ENCODE measurements at regions not wholly inside any gene's neighbourhood (a gene's known extent, or its start where the extent isn't known, plus 50 kb on each side); places are given as distances from the start of the nearest gene placed in this dataset.

DNA sequence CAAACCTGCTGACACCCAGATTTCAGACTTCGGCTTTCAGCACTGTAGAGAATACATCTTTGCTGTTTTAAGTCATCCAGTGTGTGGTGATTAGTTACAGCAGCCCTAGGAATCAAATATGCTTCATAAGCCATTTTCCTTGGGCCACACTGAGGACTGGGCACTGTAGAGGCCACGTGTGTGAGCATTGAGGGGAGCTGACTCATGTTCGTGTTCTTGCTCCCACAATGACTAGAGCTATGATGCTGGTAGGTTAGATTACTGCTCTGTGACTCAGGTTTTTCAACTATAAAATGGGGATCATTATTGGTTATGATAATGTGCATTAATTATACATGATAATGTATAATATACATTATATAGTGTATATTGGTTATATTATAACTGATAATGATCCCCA lies 96.5 kb upstream of the PALM2AKAP2 start:
- DNase-seq, result no peak

DNA sequence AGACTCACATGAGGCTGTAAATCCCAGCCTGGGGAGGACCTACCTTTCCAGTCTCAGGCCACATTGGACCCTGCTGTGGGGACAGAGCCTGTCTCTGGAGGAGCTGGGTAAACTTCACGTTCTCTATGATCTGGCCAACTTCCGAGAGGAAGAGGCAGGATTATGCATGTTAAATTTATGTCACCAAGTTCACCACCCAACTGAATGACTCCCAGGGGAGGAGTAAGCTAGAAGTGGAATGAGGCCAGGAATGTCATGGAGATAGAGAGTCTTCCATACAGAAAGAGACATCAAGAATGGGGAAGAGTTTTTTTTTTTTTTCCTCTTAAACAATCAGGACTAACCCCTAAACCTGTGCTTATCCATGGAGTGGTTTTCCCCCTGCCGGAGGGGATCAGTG lies 90.3 kb upstream of the PALM2AKAP2 start:
- no peak for DNase-seq

DNA sequence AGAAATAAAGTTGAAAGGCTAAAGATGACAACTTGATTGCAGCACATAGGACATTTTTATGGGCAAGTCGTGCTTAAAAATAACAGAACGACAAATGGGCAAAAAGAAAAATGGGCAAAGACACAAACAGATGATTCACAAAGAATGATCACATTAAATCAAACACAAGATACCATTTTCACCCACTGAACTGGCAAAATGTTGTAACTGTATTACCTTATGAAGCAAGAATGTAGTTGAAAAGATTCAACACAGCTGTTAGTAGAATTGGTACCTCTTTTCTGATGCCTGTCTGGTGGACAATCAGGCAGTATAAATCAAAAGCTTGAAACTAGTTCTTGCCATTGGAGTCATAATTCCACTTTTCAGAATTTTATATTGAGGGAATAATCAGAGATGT lies 81.0 kb upstream of the PALM2AKAP2 start:
- DNase-seq, result no peak

DNA sequence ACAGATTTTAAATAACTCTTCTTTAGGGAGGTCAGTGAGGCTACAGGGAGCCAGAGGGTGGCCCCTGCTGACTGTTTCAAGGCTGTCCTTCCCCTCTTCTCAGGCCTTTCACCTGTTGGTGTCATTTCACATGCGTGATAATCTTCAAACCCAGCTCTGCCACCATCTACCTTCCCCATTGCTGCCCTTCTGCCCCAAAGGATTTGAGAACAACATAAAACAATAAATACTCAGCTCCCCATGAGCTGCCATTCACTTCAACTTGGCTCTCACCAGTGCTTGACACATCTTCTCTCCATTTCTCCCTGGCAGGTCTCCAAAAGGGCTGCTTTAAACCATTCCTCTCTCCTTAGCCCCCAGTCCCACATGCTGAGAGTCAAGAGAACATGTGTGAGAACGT lies 75.5 kb upstream of the PALM2AKAP2 start:
- no peak for DNase-seq

DNA sequence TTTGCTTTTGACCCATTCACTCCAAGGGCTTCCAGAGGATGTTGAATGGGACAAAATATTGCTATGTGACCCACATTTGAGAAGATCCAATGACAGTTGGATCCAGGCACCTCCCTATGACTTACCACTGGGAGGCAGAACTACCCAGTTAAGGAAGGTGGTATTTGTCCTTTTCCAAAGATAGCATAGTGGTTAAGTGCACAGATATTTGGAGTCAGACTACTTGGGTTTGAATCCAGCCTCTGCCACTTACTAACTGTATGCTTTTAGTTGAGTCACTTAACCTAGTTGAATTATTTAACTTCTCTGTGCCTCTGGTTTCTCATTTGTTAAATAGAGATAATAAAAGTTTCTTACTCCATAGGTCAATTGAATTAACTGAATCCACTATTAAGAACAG lies 74.5 kb upstream of the PALM2AKAP2 start:
- no peak for DNase-seq

DNA sequence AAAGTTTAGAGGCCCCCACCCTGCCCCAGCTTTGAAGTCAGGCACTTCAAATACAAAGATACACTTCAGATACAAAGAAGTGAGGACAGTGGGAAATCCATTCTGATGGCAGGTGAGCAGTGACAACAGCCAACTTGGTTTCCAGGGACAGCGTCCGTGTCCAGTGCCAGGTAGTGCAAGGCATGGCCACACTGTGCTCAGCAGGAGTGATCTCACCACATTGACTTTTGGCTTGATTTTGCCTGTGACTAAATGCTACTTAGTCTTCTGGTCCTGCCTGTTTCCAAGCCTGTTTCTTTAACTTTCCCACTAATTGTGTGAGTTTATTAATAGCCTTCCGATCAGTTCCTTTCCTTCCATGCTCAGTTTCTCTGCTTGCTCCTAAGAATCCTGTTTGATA lies 72.6 kb upstream of the PALM2AKAP2 start:
- no peak for DNase-seq

DNA sequence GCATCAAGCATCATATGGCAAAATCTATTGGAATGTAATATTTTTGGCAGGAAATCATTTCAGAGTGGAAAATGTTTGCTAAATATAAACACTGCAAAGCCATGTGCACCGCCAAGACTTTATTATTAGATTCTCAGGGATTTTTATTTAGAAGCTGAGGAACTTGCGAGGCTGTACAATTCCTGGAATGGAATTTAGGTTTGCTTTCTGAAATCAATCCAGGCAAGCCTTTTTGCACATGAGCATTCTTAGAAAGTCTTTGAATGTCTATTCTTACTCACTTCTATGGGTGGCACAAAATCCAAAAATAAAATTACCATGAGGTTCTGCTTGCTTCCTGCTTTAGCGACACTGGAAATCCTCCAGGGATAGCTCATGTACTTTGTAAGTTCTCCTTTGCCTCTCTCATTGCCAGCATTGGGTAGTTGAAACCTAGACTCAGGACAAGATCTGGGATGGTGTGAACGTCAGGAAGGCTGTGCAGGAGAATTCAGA lies 71.5 kb upstream of the PALM2AKAP2 start:
- no peak for DNase-seq

DNA sequence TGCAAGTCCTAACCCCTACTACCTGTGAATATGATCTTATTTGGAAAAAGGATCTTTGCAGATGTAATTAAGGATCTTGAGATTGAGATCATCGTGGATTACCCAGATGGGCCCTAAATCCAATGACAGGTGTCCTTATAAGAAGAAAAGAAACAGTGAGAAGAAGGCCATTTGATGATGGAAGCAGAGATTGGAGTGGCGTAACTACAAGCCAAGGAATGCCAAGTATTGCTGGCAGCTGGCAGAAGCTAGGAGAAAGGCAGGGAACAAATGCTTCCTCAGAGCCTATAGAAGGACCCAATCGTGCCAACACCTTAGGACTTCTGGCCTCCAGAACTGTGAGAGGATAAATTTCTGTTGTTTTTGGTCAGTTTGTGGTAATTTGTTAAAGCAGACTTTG lies 70.1 kb upstream of the PALM2AKAP2 start:
- DNase-seq, result no peak

DNA sequence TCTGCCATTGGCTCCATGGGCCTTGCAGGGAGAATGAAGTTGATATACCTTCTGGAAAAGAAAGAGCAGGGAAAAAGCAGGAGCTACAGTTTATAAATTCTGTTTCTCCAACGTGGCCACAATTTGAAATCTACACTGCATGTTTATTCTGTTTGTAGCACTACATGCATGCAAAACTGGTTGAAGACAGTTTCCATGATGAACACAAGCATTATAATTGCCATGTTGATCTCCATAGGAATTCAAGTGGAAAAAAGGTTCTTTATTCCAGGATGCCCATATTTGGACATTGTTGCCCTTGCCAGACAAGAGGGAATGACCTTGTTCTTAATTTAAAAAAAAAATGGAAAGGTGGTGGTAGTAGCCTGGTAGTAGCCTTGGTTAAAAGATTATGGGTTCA lies 69.2 kb upstream of the PALM2AKAP2 start:
- no peak for DNase-seq

DNA sequence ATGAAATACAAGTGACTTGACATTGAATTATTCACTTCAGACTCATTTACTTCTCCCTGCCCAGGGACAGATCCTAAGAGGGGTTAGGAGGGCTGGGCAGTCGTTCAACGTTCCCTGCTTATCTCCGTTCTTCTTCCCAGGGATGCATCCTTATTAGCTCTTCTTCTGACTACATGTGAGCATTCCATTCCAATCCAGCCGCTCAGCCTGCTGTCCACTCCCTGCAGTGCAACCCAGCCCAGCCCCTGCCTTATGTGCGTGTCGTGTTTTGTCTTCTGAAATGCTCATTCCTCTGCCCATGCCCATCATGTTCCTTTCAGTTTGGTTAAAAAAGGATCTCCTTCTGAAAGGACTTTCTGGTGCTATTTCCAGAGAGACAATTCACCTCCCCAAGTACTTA lies 64.7 kb upstream of the PALM2AKAP2 start:
- DNase-seq, result no peak

DNA sequence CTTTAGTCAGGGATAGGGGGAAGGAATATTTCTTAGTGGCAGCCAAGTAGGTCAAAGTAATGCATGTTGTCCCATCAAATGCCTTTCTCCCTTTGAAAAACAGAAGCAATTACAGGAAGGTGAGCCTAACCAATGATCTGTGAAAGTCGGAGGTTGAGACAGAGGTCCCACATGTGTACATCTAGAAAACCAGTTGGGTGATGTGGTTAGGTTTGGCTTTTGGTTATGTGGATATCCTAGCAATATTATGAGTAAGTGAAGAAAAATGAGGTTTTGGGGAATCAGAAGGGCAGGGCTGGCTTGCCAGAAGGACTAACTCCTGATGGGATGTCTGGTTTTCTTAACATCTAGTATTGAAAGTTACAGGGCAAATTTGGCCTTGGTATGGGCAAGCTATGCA lies 63.4 kb upstream of the PALM2AKAP2 start:
- DNase-seq, result no peak

DNA sequence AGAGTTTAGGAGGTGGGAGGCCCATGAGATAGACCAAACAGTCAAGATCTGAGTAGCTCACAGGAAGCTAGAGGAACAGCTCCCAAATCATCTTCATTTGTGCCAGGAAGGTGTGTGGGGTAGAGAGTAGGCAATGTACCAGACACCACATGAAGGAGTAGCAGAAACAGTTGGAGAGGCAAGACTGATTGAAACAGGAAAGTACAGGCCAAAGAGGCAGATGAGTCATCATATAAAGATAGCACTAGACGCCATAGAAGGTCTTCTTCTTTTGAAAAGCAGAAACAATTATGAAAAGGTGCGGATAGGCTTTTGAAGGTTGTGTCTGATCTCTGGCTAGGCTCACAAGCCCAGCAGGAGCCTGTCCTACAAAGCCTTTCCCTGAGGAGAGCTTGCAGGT lies 62.7 kb upstream of the PALM2AKAP2 start:
- DNase-seq, result no peak

DNA sequence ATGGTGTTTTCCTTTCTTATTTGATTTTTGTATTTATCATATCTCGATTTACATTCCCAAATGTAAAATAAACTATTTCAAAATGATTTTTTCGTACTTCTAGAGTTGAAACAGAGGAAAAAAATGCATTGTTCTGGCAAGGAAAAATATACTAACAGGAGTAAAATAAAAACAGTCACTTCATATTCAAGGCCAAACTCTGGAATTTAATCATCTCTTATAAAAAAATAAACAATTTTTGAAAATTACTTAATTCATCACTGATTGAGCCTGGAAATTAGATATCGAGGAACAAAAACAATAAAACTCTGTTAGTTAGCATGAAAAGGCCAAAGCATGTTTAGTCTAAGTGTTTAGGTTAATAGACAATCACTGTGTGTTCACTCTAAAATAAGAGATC lies 61.1 kb upstream of the PALM2AKAP2 start:
- no peak for DNase-seq

DNA sequence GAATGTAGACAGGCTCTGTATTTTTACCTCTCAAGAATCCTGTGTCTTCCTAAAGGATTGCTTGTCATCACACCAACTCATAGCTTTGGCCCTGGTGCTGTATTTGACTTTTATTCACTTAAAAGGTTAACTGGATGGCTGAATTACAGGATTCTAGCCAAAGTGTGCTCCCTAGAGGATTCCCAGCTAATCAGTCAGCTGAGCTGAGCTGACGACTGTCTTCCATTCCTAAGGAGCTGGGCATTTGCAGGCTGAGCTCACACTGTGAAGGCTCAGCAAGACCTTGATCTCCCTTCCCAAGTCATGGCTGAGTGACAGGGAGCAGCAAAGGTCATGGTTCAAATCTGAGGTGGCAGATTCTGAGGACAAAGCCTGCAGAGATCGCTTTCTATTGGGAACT lies 59.0 kb upstream of the PALM2AKAP2 start:
- DNase-seq, result no peak

DNA sequence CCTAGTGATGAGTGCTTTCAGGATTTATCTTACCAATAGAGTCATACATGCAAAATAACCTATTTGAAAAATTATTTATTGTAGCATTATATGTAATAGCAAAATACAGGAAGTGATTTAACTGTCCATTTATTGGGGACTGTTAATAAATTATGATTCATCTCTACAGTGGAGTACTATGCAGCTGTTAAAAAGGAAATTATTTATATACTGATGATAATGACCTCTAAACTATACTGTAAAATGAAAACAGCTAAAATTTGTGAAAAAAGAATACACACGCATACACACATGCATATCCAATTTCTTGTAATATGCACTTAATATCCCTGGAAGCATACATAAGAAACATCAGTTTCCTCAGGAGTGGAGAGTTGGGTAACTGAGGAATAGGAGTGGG lies 58.0 kb upstream of the PALM2AKAP2 start:
- DNase-seq, result no peak

DNA sequence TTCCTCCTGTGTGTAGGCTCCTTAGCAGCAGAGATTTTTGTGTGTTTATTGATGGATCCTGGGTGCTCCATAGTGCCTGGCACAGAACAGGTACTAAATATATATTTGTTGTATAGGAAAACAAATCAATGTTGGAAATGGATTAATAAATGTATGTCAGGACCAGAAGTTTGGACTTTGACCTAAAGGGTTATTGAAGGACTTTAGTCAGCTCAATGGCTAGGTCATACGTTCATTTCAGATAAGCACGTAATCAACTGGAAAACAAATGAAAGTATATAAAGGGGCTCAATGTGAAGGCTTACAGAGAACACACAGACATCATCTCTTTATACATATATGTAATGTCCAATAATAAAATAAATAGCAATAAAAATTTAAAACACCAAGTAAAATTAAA lies 56.2 kb upstream of the PALM2AKAP2 start:
- DNase-seq, result no peak

DNA sequence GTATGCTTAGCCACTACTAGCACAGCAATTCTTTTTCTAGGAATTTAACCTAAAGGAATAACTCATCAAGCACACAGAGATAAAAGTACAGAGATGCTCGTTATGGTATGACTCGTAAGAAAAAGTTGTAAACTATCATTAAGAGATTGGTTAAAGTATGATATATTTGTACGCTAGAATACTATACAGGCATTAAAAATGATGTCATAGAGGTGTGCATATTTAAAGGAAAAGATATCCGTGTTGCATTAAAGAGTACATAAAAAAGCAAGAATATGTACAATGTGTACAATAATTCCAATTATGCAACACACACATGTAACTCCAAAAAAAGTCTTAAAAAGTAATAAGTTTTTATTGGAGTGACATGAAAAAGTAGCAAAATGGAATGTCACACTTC lies 54.5 kb upstream of the PALM2AKAP2 start:
- no peak for DNase-seq

DNA sequence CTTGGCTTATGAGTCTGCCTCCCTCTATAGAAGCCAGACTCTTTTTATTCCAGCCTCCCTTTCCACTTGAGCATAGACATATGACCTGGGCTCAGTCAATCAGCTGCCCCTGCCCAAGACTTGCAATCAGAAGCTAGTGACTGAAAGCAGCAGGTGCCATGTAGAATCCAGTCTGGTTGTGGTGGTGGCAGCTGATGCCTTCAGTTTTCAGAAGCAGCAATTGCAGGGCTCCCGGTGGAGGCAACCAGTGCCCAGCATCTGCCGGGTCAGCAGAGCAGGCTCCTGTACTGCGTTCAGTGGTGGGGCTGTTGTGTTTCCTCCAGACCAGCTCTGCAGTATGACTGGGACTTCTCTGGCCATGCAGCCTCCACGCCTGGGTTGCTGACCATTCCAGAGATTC lies 53.9 kb upstream of the PALM2AKAP2 start:
- no peak for DNase-seq

DNA sequence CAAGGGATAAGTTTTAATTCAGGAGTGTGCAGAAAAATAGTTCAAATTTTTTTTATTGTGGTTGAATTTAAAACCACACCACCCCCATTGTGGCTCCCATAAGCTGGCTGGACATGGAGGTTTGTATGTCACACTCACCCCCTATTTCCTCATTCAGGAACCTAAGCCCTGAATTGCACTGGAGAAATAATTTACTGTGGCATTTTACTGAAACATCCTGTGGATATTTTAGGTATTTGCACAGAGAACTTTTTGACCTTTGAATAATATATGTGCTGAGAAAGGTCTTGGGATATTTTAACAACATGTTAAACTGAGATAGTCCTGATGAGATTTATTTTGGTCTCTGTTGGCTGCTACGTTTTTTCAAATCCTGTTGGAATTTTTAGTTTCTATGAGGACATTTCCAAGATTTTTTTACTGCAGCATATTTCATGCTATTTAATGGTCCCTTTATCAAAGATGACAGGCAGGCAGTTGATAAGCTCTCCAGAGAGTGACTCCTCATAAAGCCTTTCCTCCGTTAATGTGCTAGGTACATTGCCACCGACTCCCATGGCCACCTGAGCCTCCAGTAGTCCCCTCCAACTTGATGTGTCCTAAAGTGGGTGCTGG lies 51.2 kb upstream of the PALM2AKAP2 start:
- DNase-seq, result no peak

DNA sequence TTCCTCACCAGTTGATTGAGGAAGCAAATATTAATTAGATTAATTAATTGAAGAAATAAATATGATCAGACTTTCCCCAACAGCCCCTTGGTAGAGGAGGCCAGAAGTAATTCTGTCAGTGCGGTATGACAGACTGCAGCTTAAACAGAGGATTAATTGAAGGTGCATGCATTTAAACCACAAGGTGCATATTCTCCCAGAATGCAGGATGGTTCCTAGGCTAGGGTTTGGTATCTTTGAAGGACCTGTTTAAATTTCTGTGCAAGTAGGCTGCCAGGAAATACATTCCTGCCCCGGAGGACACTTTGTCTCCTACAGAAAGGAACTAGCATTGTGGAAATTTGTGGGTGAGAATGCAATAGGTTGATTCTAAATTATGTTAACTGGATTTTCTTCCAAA lies 50.5 kb upstream of the PALM2AKAP2 start:
- no peak for DNase-seq

Data from NCI-H446 treated with DMSO at 0.1 percent for 48 hours (cell line).